ENCODE measurements at regions not wholly inside any gene's neighbourhood (a gene's known extent, or its start where the extent isn't known, plus 50 kb on each side); places are given as distances from the start of the nearest gene placed in this dataset.
"Not testable (repeated sequence)": the region's sequence is repeated elsewhere in the genome, so short reads cannot be mapped to it uniquely, and the experiment has no call there.

DNA sequence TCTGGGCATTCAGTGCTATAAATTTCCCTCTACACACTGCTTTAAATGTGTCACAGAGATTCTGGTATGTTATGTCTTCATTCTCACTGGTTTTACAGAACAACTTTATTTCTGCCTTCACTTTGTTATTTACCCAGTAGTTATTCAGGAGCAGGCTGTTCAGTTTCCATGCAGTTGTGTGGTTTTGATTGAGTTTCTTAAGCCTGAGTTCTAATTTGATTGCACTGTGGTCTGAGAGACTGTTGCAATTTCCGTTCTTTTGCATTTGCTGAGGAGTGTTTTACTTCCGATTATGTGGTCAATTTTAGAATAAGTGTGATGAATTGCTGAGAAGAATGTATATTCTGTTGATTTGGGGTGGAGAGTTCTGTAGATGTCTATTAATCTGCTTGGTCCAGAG lies 50.1 kb upstream of the HCRTR2 start:
- TF ChIP-seq, protein P1, sequence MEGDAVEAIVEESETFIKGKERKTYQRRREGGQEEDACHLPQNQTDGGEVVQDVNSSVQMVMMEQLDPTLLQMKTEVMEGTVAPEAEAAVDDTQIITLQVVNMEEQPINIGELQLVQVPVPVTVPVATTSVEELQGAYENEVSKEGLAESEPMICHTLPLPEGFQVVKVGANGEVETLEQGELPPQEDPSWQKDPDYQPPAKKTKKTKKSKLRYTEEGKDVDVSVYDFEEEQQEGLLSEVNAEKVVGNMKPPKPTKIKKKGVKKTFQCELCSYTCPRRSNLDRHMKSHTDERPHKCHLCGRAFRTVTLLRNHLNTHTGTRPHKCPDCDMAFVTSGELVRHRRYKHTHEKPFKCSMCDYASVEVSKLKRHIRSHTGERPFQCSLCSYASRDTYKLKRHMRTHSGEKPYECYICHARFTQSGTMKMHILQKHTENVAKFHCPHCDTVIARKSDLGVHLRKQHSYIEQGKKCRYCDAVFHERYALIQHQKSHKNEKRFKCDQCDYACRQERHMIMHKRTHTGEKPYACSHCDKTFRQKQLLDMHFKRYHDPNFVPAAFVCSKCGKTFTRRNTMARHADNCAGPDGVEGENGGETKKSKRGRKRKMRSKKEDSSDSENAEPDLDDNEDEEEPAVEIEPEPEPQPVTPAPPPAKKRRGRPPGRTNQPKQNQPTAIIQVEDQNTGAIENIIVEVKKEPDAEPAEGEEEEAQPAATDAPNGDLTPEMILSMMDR (IDR thresholded peaks at IDR 0.05): not testable (repeated sequence)
- TF ChIP-seq POLR2A (IDR thresholded peaks at IDR 0.05): not testable (repeated sequence)
